ENCODE measurements at regions not wholly inside any gene's neighbourhood (a gene's known extent, or its start where the extent isn't known, plus 50 kb on each side); places are given as distances from the start of the nearest gene placed in this dataset.

- Histone ChIP-seq H3K4me3 (ENCODE audit: low read length) (no peak overlapping the region), H3K4me1 (ENCODE audit: control insufficient read depth, insufficient read depth, low read length) (peaks cover 12% of the 10 kb centered on the region; the same call in 1 of the 2 replicates)
- WGBS (ENCODE audit: insufficient coverage, insufficient read length): no CpG with 5 or more reads among the region's 3 CpGs
Observed at GRCh38 chr13:99693351-99693750, 192.1 kb downstream of the TM9SF2 start.

GRCh38 chr13:99692854-99693253, 191.6 kb downstream of the TM9SF2 start:
- H3K4me1 ChIP-seq (ENCODE audit: control insufficient read depth, insufficient read depth, low read length): peaks cover 12% of the 10 kb centered on the region; the same call in 1 of the 2 replicates
- no peaks in the 10 kb centered on the region for H3K27me3 ChIP-seq (ENCODE audit: control insufficient read depth, insufficient read depth, low read length)
- no CpG with 5 or more reads among the region's 2 CpGs for WGBS (ENCODE audit: insufficient coverage, insufficient read length)
- H3K36me3 ChIP-seq (ENCODE audit: control insufficient read depth, insufficient read depth, low read length): no peaks in the 10 kb centered on the region
- H3K4me3 ChIP-seq (ENCODE audit: low read length): no peak overlapping the region
- DNase-seq (ENCODE audit: low read depth, low spot score): no peak
- no peak overlapping the region for H3K27ac ChIP-seq (ENCODE audit: low read length)
- H3K9me3 ChIP-seq (ENCODE audit: control insufficient read depth, insufficient read depth, low read length): no peaks in the 10 kb centered on the region

More at GRCh38 chr13:99693351-99693750, 192.1 kb downstream of the TM9SF2 start:
- H3K9me3 ChIP-seq (ENCODE audit: control insufficient read depth, insufficient read depth, low read length): no peaks in the 10 kb centered on the region
- no peak for DNase-seq (ENCODE audit: low read depth, low spot score)
- no peak overlapping the region for H3K27ac ChIP-seq (ENCODE audit: low read length)
- no peaks in the 10 kb centered on the region for H3K27me3 ChIP-seq (ENCODE audit: control insufficient read depth, insufficient read depth, low read length)
- H3K36me3 ChIP-seq (ENCODE audit: control insufficient read depth, insufficient read depth, low read length): no peaks in the 10 kb centered on the region

- no peaks in the 10 kb centered on the region for H3K27me3 ChIP-seq (ENCODE audit: control insufficient read depth, insufficient read depth, low read length)
- DNase-seq (ENCODE audit: low read depth, low spot score): no peak
- no CpG with 5 or more reads among the region's 7 CpGs for WGBS (ENCODE audit: insufficient coverage, insufficient read length)
Observed at GRCh38 chr13:99691552-99691951, 190.3 kb downstream of the TM9SF2 start.

GRCh38 chr13:99690426-99691174, 189.3 kb downstream of the TM9SF2 start:
- H3K27me3 ChIP-seq (ENCODE audit: control insufficient read depth, insufficient read depth, low read length): no peaks in the 10 kb centered on the region
- H3K4me1 ChIP-seq (ENCODE audit: control insufficient read depth, insufficient read depth, low read length): peaks cover 16% of the 10 kb centered on the region; the same call in 1 of the 2 replicates
- WGBS (ENCODE audit: insufficient coverage, insufficient read length): no CpG with 5 or more reads among the region's 9 CpGs
- no peak overlapping the region for H3K27ac ChIP-seq (ENCODE audit: low read length)
- no peaks in the 10 kb centered on the region for H3K9me3 ChIP-seq (ENCODE audit: control insufficient read depth, insufficient read depth, low read length)
- DNase-seq (ENCODE audit: low read depth, low spot score): no peak
- H3K4me3 ChIP-seq (ENCODE audit: low read length): no peak overlapping the region
- no peaks in the 10 kb centered on the region for H3K36me3 ChIP-seq (ENCODE audit: control insufficient read depth, insufficient read depth, low read length)

More at GRCh38 chr13:99691552-99691951, 190.3 kb downstream of the TM9SF2 start:
- Histone ChIP-seq H3K4me1 (ENCODE audit: control insufficient read depth, insufficient read depth, low read length) (peaks cover 12% of the 10 kb centered on the region; the same call in 1 of the 2 replicates), H3K4me3 (ENCODE audit: low read length) (no peak overlapping the region), H3K27ac (ENCODE audit: low read length) (no peak overlapping the region), H3K9me3 (ENCODE audit: control insufficient read depth, insufficient read depth, low read length) (no peaks in the 10 kb centered on the region), H3K36me3 (ENCODE audit: control insufficient read depth, insufficient read depth, low read length) (no peaks in the 10 kb centered on the region)

GRCh38 chr13:99689955-99690354, 188.7 kb downstream of the TM9SF2 start:
- H3K4me1 ChIP-seq (ENCODE audit: control insufficient read depth, insufficient read depth, low read length): peaks cover 16% of the 10 kb centered on the region; the same call in 1 of the 2 replicates
- no peaks in the 10 kb centered on the region for H3K27me3 ChIP-seq (ENCODE audit: control insufficient read depth, insufficient read depth, low read length)
- no peaks in the 10 kb centered on the region for H3K36me3 ChIP-seq (ENCODE audit: control insufficient read depth, insufficient read depth, low read length)
- no CpG with 5 or more reads among the region's 6 CpGs for WGBS (ENCODE audit: insufficient coverage, insufficient read length)
- no peak overlapping the region for H3K27ac ChIP-seq (ENCODE audit: low read length)
- H3K4me3 ChIP-seq (ENCODE audit: low read length): no peak overlapping the region
- no peak for DNase-seq (ENCODE audit: low read depth, low spot score)
- no peaks in the 10 kb centered on the region for H3K9me3 ChIP-seq (ENCODE audit: control insufficient read depth, insufficient read depth, low read length)

GRCh38 chr13:99688776-99689175, 187.5 kb downstream of the TM9SF2 start:
- Histone ChIP-seq H3K4me3 (ENCODE audit: low read length) (no peak overlapping the region), H3K27ac (ENCODE audit: low read length) (no peak overlapping the region), H3K27me3 (ENCODE audit: control insufficient read depth, insufficient read depth, low read length) (no peaks in the 10 kb centered on the region), H3K4me1 (ENCODE audit: control insufficient read depth, insufficient read depth, low read length) (peaks cover 9% of the 10 kb centered on the region; the same call in 1 of the 2 replicates), H3K36me3 (ENCODE audit: control insufficient read depth, insufficient read depth, low read length) (no peaks in the 10 kb centered on the region), H3K9me3 (ENCODE audit: control insufficient read depth, insufficient read depth, low read length) (no peaks in the 10 kb centered on the region)
- DNase-seq (ENCODE audit: low read depth, low spot score): no peak
- no CpG with 5 or more reads among the region's 4 CpGs for WGBS (ENCODE audit: insufficient coverage, insufficient read length)

GRCh38 chr13:99687723-99688397, 186.6 kb downstream of the TM9SF2 start:
- peak overlapping the region; percentile 94 for H3K27ac ChIP-seq (ENCODE audit: low read length)
- H3K4me3 ChIP-seq (ENCODE audit: low read length): no peak overlapping the region; the same call in 1 of the 2 replicates
- WGBS (ENCODE audit: insufficient coverage, insufficient read length): no CpG with 5 or more reads among the region's 5 CpGs
- H3K36me3 ChIP-seq (ENCODE audit: control insufficient read depth, insufficient read depth, low read length): no peaks in the 10 kb centered on the region
- H3K4me1 ChIP-seq (ENCODE audit: control insufficient read depth, insufficient read depth, low read length): peaks cover 7% of the 10 kb centered on the region; the same call in 1 of the 2 replicates
- H3K27me3 ChIP-seq (ENCODE audit: control insufficient read depth, insufficient read depth, low read length): no peaks in the 10 kb centered on the region
- no peaks in the 10 kb centered on the region for H3K9me3 ChIP-seq (ENCODE audit: control insufficient read depth, insufficient read depth, low read length)
- DNase-seq (ENCODE audit: low read depth, low spot score): no peak

GRCh38 chr13:99686944-99687411, 185.7 kb downstream of the TM9SF2 start:
- Histone ChIP-seq H3K27ac (ENCODE audit: low read length) (peak overlapping the region; percentile 94), H3K4me1 (ENCODE audit: control insufficient read depth, insufficient read depth, low read length) (peaks cover 7% of the 10 kb centered on the region; the same call in 1 of the 2 replicates), H3K9me3 (ENCODE audit: control insufficient read depth, insufficient read depth, low read length) (no peaks in the 10 kb centered on the region), H3K36me3 (ENCODE audit: control insufficient read depth, insufficient read depth, low read length) (no peaks in the 10 kb centered on the region), H3K27me3 (ENCODE audit: control insufficient read depth, insufficient read depth, low read length) (no peaks in the 10 kb centered on the region), H3K4me3 (ENCODE audit: low read length) (no peak overlapping the region; the same call in 1 of the 2 replicates)
- no CpG with 5 or more reads among the region's 6 CpGs for WGBS (ENCODE audit: insufficient coverage, insufficient read length)
- DNase-seq (ENCODE audit: low read depth, low spot score): peak; percentile 96

- WGBS (ENCODE audit: insufficient coverage, insufficient read length): no CpG with 5 or more reads among the region's 5 CpGs
- Histone ChIP-seq H3K9me3 (ENCODE audit: control insufficient read depth, insufficient read depth, low read length) (no peaks in the 10 kb centered on the region), H3K36me3 (ENCODE audit: control insufficient read depth, insufficient read depth, low read length) (no peaks in the 10 kb centered on the region), H3K27me3 (ENCODE audit: control insufficient read depth, insufficient read depth, low read length) (no peaks in the 10 kb centered on the region), H3K27ac (ENCODE audit: low read length) (peak overlapping the region; percentile 96), H3K4me3 (ENCODE audit: low read length) (no peak overlapping the region), H3K4me1 (ENCODE audit: control insufficient read depth, insufficient read depth, low read length) (peaks cover 6% of the 10 kb centered on the region; the same call in 1 of the 2 replicates)
- DNase-seq (ENCODE audit: low read depth, low spot score): no peak
Observed at GRCh38 chr13:99686157-99686572, 184.9 kb downstream of the TM9SF2 start.

- H3K36me3 ChIP-seq (ENCODE audit: control insufficient read depth, insufficient read depth, low read length): no peaks in the 10 kb centered on the region
- no CpG with 5 or more reads among the region's 7 CpGs for WGBS (ENCODE audit: insufficient coverage, insufficient read length)
- no peaks in the 10 kb centered on the region for H3K27me3 ChIP-seq (ENCODE audit: control insufficient read depth, insufficient read depth, low read length)
- no peaks in the 10 kb centered on the region for H3K9me3 ChIP-seq (ENCODE audit: control insufficient read depth, insufficient read depth, low read length)
- H3K4me3 ChIP-seq (ENCODE audit: low read length): no peak overlapping the region
- H3K27ac ChIP-seq (ENCODE audit: low read length): no peak overlapping the region
- DNase-seq (ENCODE audit: low read depth, low spot score): no peak
- peaks cover 6% of the 10 kb centered on the region; the same call in 1 of the 2 replicates for H3K4me1 ChIP-seq (ENCODE audit: control insufficient read depth, insufficient read depth, low read length)
Observed at GRCh38 chr13:99681695-99682094, 180.4 kb downstream of the TM9SF2 start.
